GM18951 (cell line): ENCODE measurements at regions not wholly inside any gene's neighbourhood (a gene's known extent, or its start where the extent isn't known, plus 50 kb on each side); places are given as distances from the start of the nearest gene placed in this dataset.
"Not testable (repeated sequence)": the region's sequence is repeated elsewhere in the genome, so short reads cannot be mapped to it uniquely, and the experiment has no call there.

Experiments used
- POLR2A ChIP-seq: IDR thresholded peaks from 4 replicates; pipeline ENCODE4 v1.6.1; 2011; ENCODE audit warnings: mild to moderate bottlenecking; ENCODE audit not compliant: insufficient read length, insufficient read depth; ENCODE audit errors: extremely low read depth
- in situ Hi-C: fragments of 300-500 bp; cut with MboI; formaldehyde crosslinking; loops from one replicate; pipeline ENCODE4 v1.12.0; 2022; ENCODE audit warnings: low sequenced_read_pairs, mixed read lengths, inconsistent platforms; ENCODE audit not compliant: unreplicated experiment

- in situ Hi-C loops = no loop called here
- TF ChIP-seq POLR2A = no peak
Observed at GRCh38 chr7:69412331-69413146, 185.7 kb upstream of the AUTS2 start.

DNA sequence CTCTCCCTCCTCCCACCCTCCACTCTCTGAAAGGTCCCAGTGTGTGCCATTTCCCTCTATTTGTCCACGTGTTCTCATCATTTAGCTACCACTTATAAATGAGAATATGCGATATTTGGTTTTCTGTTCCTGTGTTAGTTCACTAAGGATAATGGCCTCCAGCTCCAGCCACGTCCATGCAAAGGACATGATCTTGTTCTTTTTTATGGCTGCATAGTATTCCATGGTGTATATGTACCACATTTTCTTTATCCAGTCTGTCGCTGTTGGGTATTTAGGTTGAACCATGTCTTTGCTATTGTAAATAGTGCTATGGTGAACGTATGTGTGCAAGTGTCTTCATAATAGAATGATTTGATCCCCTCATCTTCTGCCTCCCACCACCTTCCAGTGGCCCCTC is 183.7 kb upstream of the AUTS2 start:
- in situ Hi-C loops = no loop called here
- TF ChIP-seq POLR2A = no peak

DNA sequence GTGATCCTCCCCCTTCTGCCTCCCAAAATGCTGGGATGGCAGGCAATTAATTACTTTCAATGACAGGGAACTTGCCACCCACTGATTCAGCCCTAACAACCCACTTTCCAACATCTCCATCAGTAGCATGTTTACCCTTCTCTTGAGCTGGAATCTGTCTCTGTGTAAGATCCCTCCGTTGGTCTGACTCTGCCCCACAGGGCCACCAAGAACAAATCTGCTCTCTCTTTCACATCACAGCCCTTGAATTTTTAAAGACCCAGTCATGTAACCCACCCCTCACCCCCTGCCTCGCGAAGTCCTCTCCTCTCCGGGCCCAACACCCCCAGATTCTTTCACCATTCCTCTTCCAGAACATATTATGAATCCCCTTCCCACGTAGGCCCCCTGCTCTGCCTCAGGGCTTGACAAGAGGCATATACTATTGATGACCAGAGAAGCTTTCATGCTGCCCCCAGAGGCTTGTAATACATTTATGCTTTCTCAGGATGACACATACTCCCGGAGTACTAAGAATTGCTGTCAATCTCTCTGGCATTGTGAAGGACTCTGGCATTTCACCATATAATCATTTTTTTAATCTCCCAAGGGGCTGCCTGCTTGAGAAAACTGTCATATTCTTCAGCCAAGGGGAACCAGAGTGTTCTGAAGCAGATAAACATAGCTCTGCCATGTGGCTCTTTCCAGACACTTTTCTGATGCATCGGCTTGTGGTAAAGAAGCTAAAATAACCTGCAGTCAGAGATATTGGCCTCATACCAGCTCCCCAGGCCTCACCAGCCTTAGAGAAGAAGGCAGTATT is 179.2 kb upstream of the AUTS2 start:
- in situ Hi-C loops = no loop called here

GRCh38 chr7:69419934-69420333 is 178.3 kb upstream of the AUTS2 start:
- in situ Hi-C loops = no loop called here
- TF ChIP-seq POLR2A = no peak

More for the DNA sequence above, 179.2 kb upstream of the AUTS2 start:
- TF ChIP-seq POLR2A = no peak

DNA sequence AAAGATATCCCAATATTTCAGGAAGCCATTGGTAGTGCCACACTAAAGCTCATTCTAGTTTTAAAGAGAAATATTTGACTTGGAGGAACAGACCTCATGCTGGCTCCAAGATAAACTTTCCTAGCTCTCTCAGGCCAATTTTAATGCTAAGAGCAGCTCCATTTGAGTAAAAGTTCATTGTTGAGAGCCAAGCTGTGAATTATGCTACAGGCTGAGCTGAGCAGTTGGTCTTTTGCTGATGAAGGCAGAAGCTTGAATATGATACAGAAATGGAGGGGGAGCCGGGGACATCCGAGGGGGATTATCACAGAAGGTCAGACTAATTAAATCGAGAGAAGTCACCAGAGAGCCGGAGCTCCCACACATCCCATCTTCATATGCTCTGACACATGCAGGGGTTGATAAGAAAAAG is 175.7 kb upstream of the AUTS2 start:
- in situ Hi-C loops = no loop called here
- no peak for TF ChIP-seq POLR2A

DNA sequence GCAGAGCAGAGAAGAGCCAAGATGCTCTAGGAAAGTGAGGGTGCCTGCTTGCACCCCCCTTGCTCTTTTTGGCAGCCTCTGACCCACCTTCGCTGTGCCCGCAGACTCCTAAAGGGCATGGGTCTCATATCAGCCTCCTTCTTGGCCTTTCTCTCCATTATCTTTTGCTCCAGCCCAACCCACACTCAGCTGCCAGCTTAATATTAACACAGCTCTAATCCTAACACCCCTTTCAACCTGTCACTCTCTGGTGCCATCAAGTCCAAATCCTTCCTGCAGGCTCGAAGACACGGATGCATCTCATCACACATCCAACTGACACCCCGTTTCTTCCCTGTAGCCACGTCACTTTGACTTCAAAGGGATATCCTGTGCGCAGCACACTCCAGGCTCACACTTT is 171.6 kb upstream of the AUTS2 start:
- TF ChIP-seq POLR2A = no peak
- in situ Hi-C loops = no loop called here

GRCh38 chr7:69428089-69428488 is 170.2 kb upstream of the AUTS2 start:
- in situ Hi-C loops = no loop called here
- TF ChIP-seq POLR2A = no peak

DNA sequence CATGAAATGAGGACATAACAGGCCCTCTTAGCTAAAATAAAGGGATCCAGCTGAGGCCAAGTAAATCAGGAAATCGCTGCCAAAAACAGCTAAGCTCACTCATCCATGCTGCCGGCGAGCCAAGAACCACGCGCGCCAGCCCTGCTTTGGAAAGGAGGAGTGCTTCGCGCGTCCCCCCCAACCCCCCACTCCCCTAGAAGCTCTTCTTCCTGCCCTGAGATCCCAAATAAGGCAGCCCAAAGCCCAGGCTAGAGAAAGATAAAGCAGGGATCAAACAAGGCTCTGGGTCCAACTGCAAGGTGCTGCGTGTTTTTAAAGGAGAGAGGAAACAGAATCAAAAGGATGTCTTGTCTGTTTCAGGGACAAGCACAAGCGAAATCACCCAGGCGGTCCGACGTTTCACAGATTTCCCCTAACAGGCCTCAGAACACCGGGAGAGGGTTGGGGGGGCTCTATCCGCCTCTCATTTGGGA is 168.3 kb upstream of the AUTS2 start:
- no peak for TF ChIP-seq POLR2A

DNA sequence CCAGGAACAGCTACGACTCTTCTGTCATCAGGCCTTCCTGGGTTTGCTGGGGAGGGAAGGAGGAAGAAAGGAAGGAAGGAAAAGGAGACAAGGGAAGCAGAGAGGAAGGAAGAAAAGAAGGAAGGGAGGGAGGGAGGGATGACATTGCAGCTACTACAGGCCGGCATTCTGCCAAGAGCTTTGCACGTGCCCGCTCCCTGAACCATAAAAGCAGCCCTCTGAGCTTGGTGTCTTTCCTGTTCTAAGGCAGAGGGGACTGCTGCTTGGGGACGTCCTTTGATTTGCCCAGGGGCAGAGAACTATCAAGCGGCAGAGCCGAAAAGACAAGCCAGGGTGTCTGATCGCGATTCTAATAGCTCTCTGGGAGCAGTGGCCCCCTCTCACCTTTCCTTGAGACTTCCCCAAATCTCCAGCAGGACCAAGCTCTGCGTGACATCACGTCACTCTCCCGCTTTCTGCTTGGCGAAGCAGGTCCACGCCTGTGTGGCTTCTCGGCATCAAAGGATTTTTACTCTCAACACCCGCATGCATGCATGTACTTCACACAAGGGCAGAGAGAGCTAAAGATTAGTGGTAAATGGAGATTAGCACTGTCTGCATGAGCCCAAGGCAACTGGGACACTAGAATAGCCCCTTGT is 167.8 kb upstream of the AUTS2 start:
- no peak for TF ChIP-seq POLR2A
- in situ Hi-C loops = no loop called here

More for the DNA sequence above, 168.3 kb upstream of the AUTS2 start:
- in situ Hi-C loops = no loop called here

GRCh38 chr7:69431626-69432025 is 166.6 kb upstream of the AUTS2 start:
- in situ Hi-C loops = no loop called here
- no peak for TF ChIP-seq POLR2A

GRCh38 chr7:69432276-69432675 is 166.0 kb upstream of the AUTS2 start:
- in situ Hi-C loops = not testable (repeated sequence)

- in situ Hi-C loops = no loop called here
Observed at GRCh38 chr7:69433081-69433480, 165.2 kb upstream of the AUTS2 start.

GRCh38 chr7:69434398-69434815 is 163.9 kb upstream of the AUTS2 start:
- TF ChIP-seq POLR2A = no peak
- in situ Hi-C loops = no loop called here

More at GRCh38 chr7:69433081-69433480, 165.2 kb upstream of the AUTS2 start:
- no peak for TF ChIP-seq POLR2A
